ENCODE measurements at regions not wholly inside any gene's neighbourhood (a gene's known extent, or its start where the extent isn't known, plus 50 kb on each side); places are given as distances from the start of the nearest gene placed in this dataset.

DNA sequence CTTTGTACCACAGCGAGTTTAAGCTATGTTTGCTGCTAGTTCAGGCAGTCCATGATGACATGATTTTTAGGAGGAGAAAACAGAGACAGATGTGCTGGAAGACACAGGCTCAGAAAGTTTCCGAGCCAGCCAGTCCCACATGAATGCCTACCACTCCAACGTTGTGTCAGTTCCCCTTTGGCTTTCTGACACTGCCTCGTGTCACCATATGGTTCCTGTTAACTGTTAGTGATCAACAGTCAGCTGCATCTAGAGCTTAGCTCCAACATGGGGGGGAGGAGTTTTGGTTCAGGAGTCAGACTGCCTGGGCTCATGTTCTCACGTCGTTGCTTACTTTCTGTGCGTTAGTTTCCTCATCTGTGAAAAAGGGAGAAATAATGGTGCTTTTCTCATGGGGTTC lies 343.7 kb downstream of the MID1IP1 start:
- TF ChIP-seq ZNF274 (IDR thresholded peaks at IDR 0.05; ENCODE audit: low read length): no peak
- TF ChIP-seq ZNF274 (tag by site-specific recombination; IDR thresholded peaks at IDR 0.05; ENCODE audit: borderline replicate concordance): no peak
- no peak for TF ChIP-seq ZNF211 (tag by site-specific recombination; IDR thresholded peaks at IDR 0.05; ENCODE audit: low read depth)
- no peak for TF ChIP-seq ZBTB7A (tag by site-specific recombination; IDR thresholded peaks at IDR 0.05; ENCODE audit: low read depth)
- TF ChIP-seq, protein P1, sequence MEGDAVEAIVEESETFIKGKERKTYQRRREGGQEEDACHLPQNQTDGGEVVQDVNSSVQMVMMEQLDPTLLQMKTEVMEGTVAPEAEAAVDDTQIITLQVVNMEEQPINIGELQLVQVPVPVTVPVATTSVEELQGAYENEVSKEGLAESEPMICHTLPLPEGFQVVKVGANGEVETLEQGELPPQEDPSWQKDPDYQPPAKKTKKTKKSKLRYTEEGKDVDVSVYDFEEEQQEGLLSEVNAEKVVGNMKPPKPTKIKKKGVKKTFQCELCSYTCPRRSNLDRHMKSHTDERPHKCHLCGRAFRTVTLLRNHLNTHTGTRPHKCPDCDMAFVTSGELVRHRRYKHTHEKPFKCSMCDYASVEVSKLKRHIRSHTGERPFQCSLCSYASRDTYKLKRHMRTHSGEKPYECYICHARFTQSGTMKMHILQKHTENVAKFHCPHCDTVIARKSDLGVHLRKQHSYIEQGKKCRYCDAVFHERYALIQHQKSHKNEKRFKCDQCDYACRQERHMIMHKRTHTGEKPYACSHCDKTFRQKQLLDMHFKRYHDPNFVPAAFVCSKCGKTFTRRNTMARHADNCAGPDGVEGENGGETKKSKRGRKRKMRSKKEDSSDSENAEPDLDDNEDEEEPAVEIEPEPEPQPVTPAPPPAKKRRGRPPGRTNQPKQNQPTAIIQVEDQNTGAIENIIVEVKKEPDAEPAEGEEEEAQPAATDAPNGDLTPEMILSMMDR (tag by site-specific recombination; IDR thresholded peaks at IDR 0.05): no peak
- TF ChIP-seq ZNF24 (tag by site-specific recombination; IDR thresholded peaks at IDR 0.05): no peak
- no peak for TF ChIP-seq RBAK (tag by site-specific recombination; IDR thresholded peaks at IDR 0.05)
- TF ChIP-seq PRDM1 (tag by site-specific recombination; IDR thresholded peaks at IDR 0.05): no peak
- TF ChIP-seq TCF7L2 (IDR thresholded peaks at IDR 0.05; ENCODE audit: borderline replicate concordance, low read depth, low read length): no peak
- no peak for TF ChIP-seq ZNF76 (tag by site-specific recombination; IDR thresholded peaks at IDR 0.05; ENCODE audit: borderline replicate concordance, low read depth)
- TF ChIP-seq, protein P2, sequence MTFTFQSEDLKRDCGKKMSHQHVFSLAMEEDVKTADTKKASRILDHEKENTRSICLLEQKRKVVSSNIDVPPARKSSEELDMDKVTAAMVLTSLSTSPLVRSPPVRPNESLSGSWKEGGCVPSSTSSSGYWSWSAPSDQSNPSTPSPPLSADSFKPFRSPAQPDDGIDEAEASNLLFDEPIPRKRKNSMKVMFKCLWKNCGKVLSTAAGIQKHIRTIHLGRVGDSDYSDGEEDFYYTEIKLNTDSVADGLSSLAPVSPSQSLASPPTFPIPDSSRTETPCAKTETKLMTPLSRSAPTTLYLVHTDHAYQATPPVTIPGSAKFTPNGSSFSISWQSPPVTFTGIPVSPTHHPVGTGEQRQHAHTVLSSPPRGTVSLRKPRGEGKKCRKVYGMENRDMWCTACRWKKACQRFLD (tag by site-specific recombination; IDR thresholded peaks at IDR 0.05): no peak
- TF ChIP-seq ZNF521 (tag by site-specific recombination; IDR thresholded peaks at IDR 0.05): no peak

Data from HEK293 (cell line).